PC-9 (cell line): ENCODE measurements at regions not wholly inside any gene's neighbourhood (a gene's known extent, or its start where the extent isn't known, plus 50 kb on each side); places are given as distances from the start of the nearest gene placed in this dataset.

Experiments
- BruUV-seq: library from RNA; stranded (reverse); fragments of 400-500 nt; replicated peaks from 2 replicates; lab custom pipeline; 2021; lab: Mats Ljungman, UMichigan
- CTCF ChIA-PET: fragments of 300-600 bp; sonication (Branson Sonifier 250); formaldehyde crosslinking; loops from one replicate; lab custom pipeline; 2022; ENCODE audit warnings: antibody characterized with exemption; lab: Charles Lee
- POLR2A ChIA-PET: fragments of 300-600 bp; sonication (Branson Sonifier 250); formaldehyde crosslinking; loops from one replicate; lab custom pipeline; 2022; ENCODE audit warnings: antibody characterized with exemption; ENCODE audit not compliant: unreplicated experiment; lab: Charles Lee
- DNase-seq, 2 experiments: peaks; one replicate each; pipeline versions ENCODE4 v3.0.0 to v3.0.0-alpha.2; 2015 to 2022; ENCODE audit warnings: mixed read lengths in 1 of 2
- H2AFZ ChIP-seq: fragments of 200-600 bp; sonication (generic); 2 replicates; pipeline ENCODE4 v1.8.1; 2017; ENCODE audit warnings: antibody characterized with exemption
- H3F3A ChIP-seq: fragments of 200-600 bp; sonication (generic); 2 replicates; pipeline ENCODE4 v1.8.1; 2017; ENCODE audit warnings: antibody characterized with exemption, mild to moderate bottlenecking, low read depth; ENCODE audit not compliant: insufficient read depth
- H3K27ac ChIP-seq: fragments of 200-600 bp; sonication (generic); 2 replicates; pipeline ENCODE4 v1.6.1; 2016; ENCODE audit warnings: mixed run types
- H3K27me3 ChIP-seq: fragments of 200-600 bp; sonication (generic); 2 replicates; pipeline ENCODE4 v1.6.1; 2016; ENCODE audit warnings: low read depth, mixed run types; ENCODE audit not compliant: insufficient read depth
- H3K36me3 ChIP-seq: fragments of 200-600 bp; sonication (generic); 2 replicates; pipeline ENCODE4 v1.6.1; 2016; ENCODE audit warnings: low read depth, mixed run types
- H3K4me1 ChIP-seq: fragments of 200-600 bp; sonication (generic); replicated peaks from 2 replicates; pipeline ENCODE4 v1.6.1; 2016; ENCODE audit warnings: mixed run types; ENCODE audit not compliant: insufficient read depth
- H3K4me2 ChIP-seq: fragments of 200-600 bp; sonication (generic); 2 replicates; pipeline ENCODE4 v1.6.1; 2017; ENCODE audit warnings: mixed run types
- H3K4me3 ChIP-seq: fragments of 200-600 bp; sonication (generic); 2 replicates; pipeline ENCODE4 v1.6.1; 2016; ENCODE audit warnings: mixed run types
- H3K79me2 ChIP-seq: fragments of 200-600 bp; sonication (generic); 2 replicates; pipeline ENCODE4 v1.6.1; 2017; ENCODE audit warnings: low read depth, mixed run types
- H3K9me2 ChIP-seq: fragments of 200-600 bp; sonication (generic); 2 replicates; pipeline ENCODE4 v1.8.1; 2017; ENCODE audit warnings: mild to moderate bottlenecking; ENCODE audit not compliant: insufficient read depth
- H3K9me3 ChIP-seq: fragments of 200-600 bp; sonication (generic); 2 replicates; pipeline ENCODE4 v1.8.1; 2016; ENCODE audit warnings: low read depth; ENCODE audit not compliant: insufficient read depth
- H4K20me1 ChIP-seq: fragments of 200-600 bp; sonication (generic); 2 replicates; pipeline ENCODE4 v1.8.1; 2017; ENCODE audit not compliant: insufficient read depth
- CTCF ChIP-seq: fragments of 200-600 bp; sonication (generic); conservative IDR thresholded peaks from 2 replicates; pipeline ENCODE4 v1.6.1; 2017; ENCODE audit warnings: mixed run types, antibody characterized with exemption, mild to moderate bottlenecking, moderate library complexity
- EZH2 ChIP-seq: fragments of 200-600 bp; sonication (generic); IDR thresholded peaks from 2 replicates; pipeline ENCODE4 v1.8.0; 2017; ENCODE audit warnings: antibody characterized with exemption, low read depth
- intact Hi-C: fragments of 100-400 bp; cut with micrococcal nuclease; formaldehyde crosslinking; loops from one replicate; pipeline ENCODE4 v1.10.0; 2022; ENCODE audit not compliant: unreplicated experiment

DNA sequence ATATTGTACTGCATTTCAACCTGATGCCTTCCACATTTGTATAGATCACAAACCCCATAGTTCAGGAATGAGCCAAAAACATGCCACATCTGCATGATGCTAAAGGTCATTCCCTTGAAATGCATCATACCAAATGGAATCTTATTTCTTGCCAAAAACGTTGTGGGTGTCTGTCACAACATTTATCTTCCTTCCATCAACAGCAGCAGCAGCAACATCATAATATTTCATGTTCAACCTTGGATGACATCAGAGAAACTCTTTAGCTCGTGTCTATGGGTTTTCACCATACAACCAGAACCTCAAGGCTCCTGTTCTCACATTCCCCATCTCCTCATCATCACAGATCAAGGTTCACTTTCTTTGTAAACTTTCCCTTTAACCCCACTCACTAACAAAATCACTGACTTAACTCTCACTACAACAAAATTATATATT, 221.3 kb upstream of the CTAGE1 start:
- DNase-seq = peak in 1 of 2 experiments; percentile 45
- no peak overlapping the region for H3K4me3 ChIP-seq
- H3K27me3 ChIP-seq = no peaks in the 10 kb centered on the region
- BruUV-seq = no TSS peak
- ChIA-PET CTCF (no interaction called here), POLR2A (interaction anchor here (0.7 kb wide), 1 partner anchor 29 kb away, joined by 7 read pairs; no protein-coding TSS in a partner anchor)
- H3K4me2 ChIP-seq = no peak overlapping the region; the same call in 1 of the 2 replicates
- no peaks in the 10 kb centered on the region for H3K36me3 ChIP-seq
- no peak overlapping the region for H3K27ac ChIP-seq
- H3K9me2 ChIP-seq = no peaks in the 10 kb centered on the region
- intact Hi-C loops = no loop called here
- TF ChIP-seq EZH2 = no peak
- no peak for TF ChIP-seq CTCF
- H3K9me3 ChIP-seq = no peaks in the 10 kb centered on the region
- no peaks in the 10 kb centered on the region for H4K20me1 ChIP-seq
- no peaks in the 10 kb centered on the region for H3K79me2 ChIP-seq
- peaks cover 18% of the 10 kb centered on the region; the same call in 1 of the 2 replicates for H3K4me1 ChIP-seq
- H3F3A ChIP-seq = no peaks in the 10 kb centered on the region
- no peak overlapping the region for H2AFZ ChIP-seq

- no peak overlapping the region for H2AFZ ChIP-seq
- no peaks in the 10 kb centered on the region for H3F3A ChIP-seq
- TF ChIP-seq EZH2 (no peak), CTCF (no peak)
- POLR2A ChIA-PET = interaction anchor here (0.7 kb wide), 1 partner anchor 29 kb away, joined by 7 read pairs; no protein-coding TSS in a partner anchor
- no peaks in the 10 kb centered on the region for H3K9me3 ChIP-seq
- H3K4me1 ChIP-seq = peaks cover 18% of the 10 kb centered on the region; the same call in 1 of the 2 replicates
- H3K4me3 ChIP-seq = no peak overlapping the region
- no peaks in the 10 kb centered on the region for H3K9me2 ChIP-seq
- no peak for DNase-seq
- BruUV-seq = no TSS peak
- no peaks in the 10 kb centered on the region for H3K36me3 ChIP-seq
- no peaks in the 10 kb centered on the region for H4K20me1 ChIP-seq
- H3K27ac ChIP-seq = no peak overlapping the region
- no peak overlapping the region for H3K4me2 ChIP-seq
- intact Hi-C loops = no loop called here
- H3K27me3 ChIP-seq = no peaks in the 10 kb centered on the region
- no peaks in the 10 kb centered on the region for H3K79me2 ChIP-seq
- CTCF ChIA-PET = no interaction called here
These were observed 221.8 kb upstream of the CTAGE1 start for GRCh38 chr18:22639561-22639960.

- TF ChIP-seq CTCF = no peak
- no peak for TF ChIP-seq EZH2
- CTCF ChIA-PET = no interaction called here
- DNase-seq = no peak
- H4K20me1 ChIP-seq = no peaks in the 10 kb centered on the region
- H3K4me3 ChIP-seq = no peak overlapping the region
- no peaks in the 10 kb centered on the region for H3F3A ChIP-seq
- H3K36me3 ChIP-seq = no peaks in the 10 kb centered on the region
- no peak overlapping the region for H3K4me2 ChIP-seq
- intact Hi-C loops = no loop called here
- H3K27ac ChIP-seq = no peak overlapping the region
- no peaks in the 10 kb centered on the region for H3K27me3 ChIP-seq
- no peak overlapping the region for H2AFZ ChIP-seq
- H3K9me3 ChIP-seq = no peaks in the 10 kb centered on the region
- H3K79me2 ChIP-seq = no peaks in the 10 kb centered on the region
- H3K9me2 ChIP-seq = no peaks in the 10 kb centered on the region
- no TSS peak for BruUV-seq
- POLR2A ChIA-PET = no interaction called here
- H3K4me1 ChIP-seq = peaks cover 18% of the 10 kb centered on the region; the same call in 1 of the 2 replicates
These were observed 222.6 kb upstream of the CTAGE1 start for GRCh38 chr18:22640281-22640842.
